Mucosa of stomach (tissue), 1 donor: ENCODE measurements at regions not wholly inside any gene's neighbourhood (a gene's known extent, or its start where the extent isn't known, plus 50 kb on each side); places are given as distances from the start of the nearest gene placed in this dataset.

Experiments used
- H3K27me3 ChIP-seq: one replicate; pipeline ENCODE4 v1.7.0; 2013; ENCODE audit warnings: mild to moderate bottlenecking, low read length; ENCODE audit not compliant: control insufficient read depth, insufficient read depth
- H3K36me3 ChIP-seq: one replicate; pipeline ENCODE4 v1.7.0; 2013; ENCODE audit warnings: low read length; ENCODE audit not compliant: control insufficient read depth, insufficient read depth
- H3K4me1 ChIP-seq: one replicate; pipeline ENCODE4 v1.7.0; 2013; ENCODE audit warnings: mild to moderate bottlenecking, low read length; ENCODE audit not compliant: control insufficient read depth, insufficient read depth
- H3K4me3 ChIP-seq: one replicate; pipeline ENCODE4 v1.7.0; 2013; ENCODE audit warnings: low read length
- H3K9ac ChIP-seq: one replicate; pipeline ENCODE4 v1.7.0; 2013; ENCODE audit warnings: mild to moderate bottlenecking, low read length, moderate library complexity
- H3K9me3 ChIP-seq: one replicate; pipeline ENCODE4 v1.7.0; 2013; ENCODE audit warnings: mild to moderate bottlenecking, low read length, moderate library complexity; ENCODE audit not compliant: control insufficient read depth
- donor health status: Pancreatic carcinoma.

DNA sequence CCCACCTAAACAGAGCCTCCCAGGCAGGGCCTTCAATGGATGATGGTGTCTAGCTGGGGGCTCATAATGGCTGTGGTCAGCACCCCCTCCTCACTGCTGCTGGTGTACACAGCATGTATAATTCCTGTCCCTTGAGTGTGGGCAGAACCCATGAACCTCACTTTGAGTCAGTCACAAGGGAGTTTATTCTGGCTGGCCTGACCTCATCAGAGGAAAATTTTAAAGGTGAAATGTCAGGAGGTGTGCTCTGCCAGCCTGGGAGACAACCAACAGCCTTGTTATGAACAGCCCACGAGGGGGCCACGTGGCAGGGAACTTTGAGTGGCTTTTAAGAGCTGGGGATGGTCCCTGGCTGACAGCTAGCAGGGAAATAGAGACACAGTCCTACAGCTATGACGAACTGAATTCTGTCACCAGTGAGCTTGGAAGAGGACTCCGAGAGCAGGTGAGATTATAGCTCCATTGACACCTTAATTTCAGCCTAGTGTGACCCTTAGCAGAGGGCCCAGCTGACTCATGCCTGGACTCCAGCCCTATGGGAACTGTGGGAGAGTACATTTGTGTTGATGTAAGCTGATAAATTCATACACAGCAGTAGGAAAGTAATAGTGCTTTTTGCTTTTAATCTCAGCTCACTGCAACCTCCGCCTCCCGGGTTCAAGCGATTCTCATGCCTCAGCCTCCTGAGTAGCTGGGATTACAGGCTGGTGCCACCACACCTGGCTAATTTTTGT is 73.5 kb upstream of the RUNX3 start:
- Histone ChIP-seq H3K4me1 (no peaks in the 10 kb centered on the region), H3K9me3 (no peaks in the 10 kb centered on the region), H3K4me3 (no peak overlapping the region), H3K27me3 (peaks cover 31% of the 10 kb centered on the region), H3K9ac (no peak overlapping the region), H3K36me3 (no peaks in the 10 kb centered on the region)

DNA sequence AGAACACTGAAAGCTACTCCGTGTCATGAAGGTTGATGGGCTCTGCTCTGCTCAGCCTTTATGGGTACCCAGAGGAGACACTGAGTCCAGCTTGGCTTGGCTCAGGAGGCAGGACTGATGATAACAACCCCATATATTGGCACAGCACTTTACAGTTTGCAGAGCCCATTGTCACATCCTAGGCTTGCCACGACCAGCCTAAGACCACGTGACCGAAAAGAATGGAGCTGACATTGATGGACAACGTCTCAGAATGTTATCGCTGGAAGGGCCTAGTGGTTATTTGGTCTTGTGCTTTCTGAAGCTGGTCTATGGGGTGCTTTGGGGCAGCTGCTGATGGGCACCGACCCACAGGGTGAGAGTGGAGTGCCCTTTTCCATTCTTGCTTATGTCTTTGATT is 72.9 kb upstream of the RUNX3 start:
- Histone ChIP-seq H3K4me3 (no peak overlapping the region), H3K9ac (no peak overlapping the region), H3K36me3 (no peaks in the 10 kb centered on the region), H3K27me3 (peaks cover 27% of the 10 kb centered on the region), H3K4me1 (no peaks in the 10 kb centered on the region), H3K9me3 (no peaks in the 10 kb centered on the region)

DNA sequence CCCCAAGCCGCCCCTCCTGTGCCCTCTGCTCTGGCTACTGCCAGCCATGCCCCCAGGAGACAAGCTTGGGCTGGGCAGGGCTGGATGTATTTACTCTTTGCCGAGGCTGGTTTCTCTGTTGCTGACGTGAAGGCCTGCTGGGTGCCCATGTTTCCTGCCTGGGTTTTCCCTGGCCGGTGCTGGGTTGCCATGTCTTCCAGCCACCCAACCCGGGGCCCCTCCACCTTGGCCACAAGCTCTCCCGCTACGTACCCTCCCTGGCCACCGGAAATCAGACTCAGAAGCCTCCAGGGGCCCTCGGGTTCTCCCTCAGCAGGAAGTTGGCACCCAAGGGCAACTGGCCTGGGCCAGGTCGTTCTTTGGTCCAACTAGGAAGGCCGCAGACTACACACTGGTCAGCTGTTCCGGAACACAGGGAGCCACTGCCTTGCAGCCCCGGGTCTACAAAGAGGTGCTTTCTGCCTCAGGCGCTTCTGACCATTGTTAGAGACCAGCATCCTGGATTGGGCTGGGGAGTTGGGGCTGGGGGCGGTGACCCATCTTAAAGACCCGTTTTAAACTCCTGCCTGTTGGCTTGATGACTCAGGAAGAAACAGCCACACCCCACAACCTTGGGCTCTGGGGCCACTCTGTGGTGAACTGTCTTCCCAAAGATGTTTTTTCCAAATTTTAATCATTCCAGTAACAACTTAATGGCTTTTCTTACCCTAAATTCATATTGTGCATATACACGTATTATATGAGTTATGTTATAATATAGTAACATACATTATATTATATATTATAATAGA is 71.2 kb upstream of the RUNX3 start:
- Histone ChIP-seq H3K9me3 (no peaks in the 10 kb centered on the region), H3K27me3 (peaks cover 11% of the 10 kb centered on the region), H3K4me3 (no peak overlapping the region), H3K36me3 (no peaks in the 10 kb centered on the region), H3K4me1 (no peaks in the 10 kb centered on the region), H3K9ac (no peak overlapping the region)

DNA sequence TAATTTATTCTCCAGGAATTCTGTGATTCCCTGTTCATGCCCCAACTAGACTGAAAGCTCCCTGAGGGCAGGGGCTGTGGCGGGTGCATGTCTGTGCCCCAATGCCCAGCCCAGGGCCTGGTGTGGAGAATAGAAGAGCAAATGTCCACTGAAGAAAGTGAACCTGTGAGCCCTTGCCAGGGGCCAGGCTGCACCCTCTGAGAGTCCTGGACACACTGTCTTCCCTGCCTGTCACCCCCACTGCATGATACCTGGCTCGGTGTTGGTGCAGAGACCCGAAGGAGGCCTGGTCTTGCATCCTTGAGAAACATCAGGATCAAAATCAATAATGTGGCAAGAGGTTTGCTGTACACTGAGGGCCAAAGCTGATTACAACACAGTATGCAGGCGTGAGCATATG is 69.8 kb upstream of the RUNX3 start:
- no peaks in the 10 kb centered on the region for H3K9me3 ChIP-seq
- no peak overlapping the region for H3K9ac ChIP-seq
- H3K27me3 ChIP-seq: peaks cover under 1% of the 10 kb centered on the region
- no peaks in the 10 kb centered on the region for H3K4me1 ChIP-seq
- no peaks in the 10 kb centered on the region for H3K36me3 ChIP-seq
- no peak overlapping the region for H3K4me3 ChIP-seq

DNA sequence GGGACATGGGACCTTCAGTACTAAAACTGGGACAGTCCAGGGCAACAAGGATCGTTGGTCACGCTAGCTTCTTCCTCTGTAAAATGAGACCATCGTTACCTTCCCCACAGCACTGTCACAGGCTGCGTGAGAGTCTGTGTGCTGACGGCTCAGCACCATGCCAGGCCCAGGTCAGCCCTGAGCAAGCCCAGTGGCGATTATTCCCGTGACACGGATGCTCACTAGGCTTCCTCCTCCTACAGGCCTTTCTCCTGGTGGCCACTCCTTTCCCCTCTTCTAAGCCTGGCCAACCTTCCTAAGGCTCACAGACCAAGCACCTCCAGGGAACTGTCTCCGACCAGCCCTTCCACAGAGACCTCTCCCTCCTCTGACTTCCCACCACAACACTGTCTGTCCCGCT is 69.3 kb upstream of the RUNX3 start:
- H3K27me3 ChIP-seq: no peaks in the 10 kb centered on the region
- H3K4me3 ChIP-seq: no peak overlapping the region
- no peaks in the 10 kb centered on the region for H3K9me3 ChIP-seq
- H3K4me1 ChIP-seq: no peaks in the 10 kb centered on the region
- H3K9ac ChIP-seq: no peak overlapping the region
- no peaks in the 10 kb centered on the region for H3K36me3 ChIP-seq

DNA sequence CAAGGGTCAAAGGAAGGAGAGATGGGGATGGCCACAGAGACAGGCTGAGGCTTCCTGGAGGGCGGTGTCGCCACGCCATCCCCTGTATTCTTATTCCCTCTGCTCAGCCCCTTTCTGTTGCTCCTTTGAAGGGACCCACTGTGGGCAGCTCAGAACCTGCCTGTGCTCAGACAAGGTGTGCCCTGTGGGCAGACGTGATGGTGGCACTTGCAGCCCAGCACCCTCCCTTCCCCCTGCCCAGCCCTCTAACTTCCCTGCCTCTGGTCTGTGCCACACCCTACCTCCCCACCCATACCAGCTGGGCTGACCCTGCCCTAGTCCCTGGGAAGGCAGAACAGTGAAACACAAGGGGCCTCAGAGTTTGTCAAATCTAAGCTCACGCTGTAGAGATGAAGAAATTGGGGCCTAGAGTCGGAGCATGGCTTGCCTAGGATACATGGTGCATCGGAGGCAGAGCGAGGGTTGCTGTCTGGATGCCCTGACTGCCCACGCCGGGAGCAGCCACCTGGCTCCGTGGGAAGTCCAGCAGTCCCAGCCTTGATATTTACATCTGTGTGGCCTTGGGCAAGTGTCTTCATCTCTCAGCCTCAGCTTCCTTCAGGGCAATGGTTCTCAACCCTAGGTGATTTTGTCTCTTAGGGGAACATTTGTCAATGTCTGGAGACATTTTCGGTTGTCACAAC is 68.6 kb upstream of the RUNX3 start:
- Histone ChIP-seq H3K9ac (no peak overlapping the region), H3K4me3 (no peak overlapping the region), H3K36me3 (no peaks in the 10 kb centered on the region), H3K27me3 (no peaks in the 10 kb centered on the region), H3K4me1 (no peaks in the 10 kb centered on the region), H3K9me3 (no peaks in the 10 kb centered on the region)

DNA sequence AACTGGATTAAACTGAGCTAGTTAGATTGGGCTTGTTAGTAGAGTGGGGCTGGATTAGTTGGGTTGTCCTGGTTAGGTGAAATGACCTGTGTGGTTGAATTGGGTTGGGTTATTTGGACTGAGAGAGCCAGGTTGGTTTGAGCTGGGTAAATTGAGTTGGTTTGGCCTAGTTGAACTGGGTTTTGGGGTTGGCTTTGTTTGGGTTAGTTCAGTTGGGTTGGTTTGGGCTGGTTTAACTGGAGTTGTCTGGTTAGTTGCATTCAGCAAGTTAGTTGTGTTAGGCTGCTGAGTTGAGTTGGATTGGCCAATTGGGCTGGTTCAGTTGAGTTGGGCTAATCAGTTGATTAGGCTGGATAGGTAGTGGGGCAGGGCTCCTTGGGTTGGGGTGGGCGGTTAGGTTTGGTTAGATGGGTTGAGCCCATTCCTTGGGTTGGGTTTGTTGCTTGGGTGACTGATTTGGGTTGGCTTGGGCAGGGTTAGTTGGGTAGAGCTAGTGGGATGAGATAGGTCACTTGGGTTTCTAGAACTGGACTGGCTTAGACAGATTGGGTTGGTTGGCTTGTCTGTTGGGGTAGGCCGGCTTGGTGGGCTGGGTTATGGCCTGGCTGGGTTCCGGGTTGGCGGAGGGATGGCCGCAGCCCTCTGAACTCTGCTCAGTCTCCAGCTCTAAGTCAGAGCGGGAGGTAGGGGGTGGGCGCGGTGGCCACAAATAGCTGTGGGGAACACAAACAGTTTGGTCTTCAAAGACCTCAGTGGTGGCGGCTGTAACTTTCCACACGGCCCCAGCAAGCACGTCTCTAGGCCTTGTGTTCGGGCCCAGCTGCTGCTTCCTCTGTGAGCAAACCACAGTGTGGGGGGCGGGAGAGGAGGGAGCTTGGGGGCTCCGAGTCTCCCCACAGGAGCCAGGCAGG is 67.2 kb upstream of the RUNX3 start:
- Histone ChIP-seq H3K9ac (no peak overlapping the region), H3K4me1 (no peaks in the 10 kb centered on the region)

DNA sequence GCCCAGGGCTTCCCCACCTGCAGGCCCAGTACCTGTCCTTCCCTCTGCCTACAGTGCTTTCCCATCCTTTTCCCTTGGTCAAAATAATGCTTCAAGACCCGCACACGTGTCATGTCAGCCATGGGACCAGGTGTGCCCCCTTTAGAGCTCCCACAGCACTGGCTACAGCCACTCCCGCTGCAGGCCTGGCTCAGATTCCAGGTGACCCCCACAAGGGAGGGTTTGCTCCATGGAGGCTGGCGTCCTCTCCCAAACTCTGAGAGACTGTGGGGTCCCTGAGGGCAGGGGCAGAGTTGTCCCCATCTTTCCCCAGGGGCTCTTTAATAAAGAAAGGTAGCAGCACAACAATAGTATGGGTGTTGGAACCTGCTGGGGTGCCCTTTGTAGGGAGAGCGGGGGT is 66.4 kb upstream of the RUNX3 start:
- Histone ChIP-seq H3K4me3 (no peak overlapping the region), H3K36me3 (no peaks in the 10 kb centered on the region), H3K4me1 (no peaks in the 10 kb centered on the region), H3K9ac (no peak overlapping the region), H3K27me3 (no peaks in the 10 kb centered on the region), H3K9me3 (no peaks in the 10 kb centered on the region)

More for the DNA sequence above, 67.2 kb upstream of the RUNX3 start:
- no peaks in the 10 kb centered on the region for H3K36me3 ChIP-seq
- H3K9me3 ChIP-seq: no peaks in the 10 kb centered on the region
- no peak overlapping the region for H3K4me3 ChIP-seq
- H3K27me3 ChIP-seq: no peaks in the 10 kb centered on the region

DNA sequence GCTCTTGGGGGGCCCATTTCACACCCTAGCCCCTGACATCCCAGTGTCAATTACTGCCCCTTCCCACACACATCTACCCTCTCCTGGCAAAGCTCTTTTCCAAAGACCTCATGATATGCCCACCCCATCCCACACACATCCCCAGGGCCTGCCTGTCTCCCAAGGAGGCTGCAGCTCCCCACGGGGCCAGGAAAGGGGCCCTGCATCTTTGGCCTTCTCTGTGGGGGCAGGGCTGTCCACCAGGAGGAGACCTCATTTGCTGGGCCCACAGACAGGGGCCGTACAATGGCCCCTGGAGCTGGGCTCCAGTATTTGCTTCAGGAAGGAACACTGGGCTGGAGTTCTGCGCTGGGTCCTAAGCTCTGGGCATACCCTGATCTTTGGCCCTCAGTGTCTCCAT is 65.6 kb upstream of the RUNX3 start:
- Histone ChIP-seq H3K36me3 (no peaks in the 10 kb centered on the region), H3K9ac (no peak overlapping the region), H3K27me3 (no peaks in the 10 kb centered on the region), H3K9me3 (no peaks in the 10 kb centered on the region), H3K4me1 (no peaks in the 10 kb centered on the region), H3K4me3 (no peak overlapping the region)

DNA sequence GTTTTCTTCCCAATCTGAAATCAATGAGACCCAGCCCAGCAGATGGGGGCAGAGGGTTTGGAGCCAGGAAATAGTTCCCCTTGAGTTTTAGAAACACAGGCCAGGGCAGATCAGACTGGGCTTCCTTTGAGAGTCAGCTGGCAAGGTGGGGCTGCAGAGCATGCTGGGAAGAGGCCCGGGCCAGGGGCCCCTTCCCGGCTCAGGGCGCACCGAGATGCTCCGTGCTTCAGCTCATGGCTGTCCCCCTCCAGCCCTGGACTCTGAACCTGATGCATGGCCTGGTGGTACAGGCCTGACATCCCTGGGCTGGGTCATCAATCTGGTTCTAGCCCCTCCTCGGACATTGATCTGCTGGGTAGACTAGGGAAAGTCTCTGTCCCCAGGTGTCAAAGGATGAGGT is 65.1 kb upstream of the RUNX3 start:
- Histone ChIP-seq H3K4me3 (no peak overlapping the region), H3K36me3 (no peaks in the 10 kb centered on the region)

DNA sequence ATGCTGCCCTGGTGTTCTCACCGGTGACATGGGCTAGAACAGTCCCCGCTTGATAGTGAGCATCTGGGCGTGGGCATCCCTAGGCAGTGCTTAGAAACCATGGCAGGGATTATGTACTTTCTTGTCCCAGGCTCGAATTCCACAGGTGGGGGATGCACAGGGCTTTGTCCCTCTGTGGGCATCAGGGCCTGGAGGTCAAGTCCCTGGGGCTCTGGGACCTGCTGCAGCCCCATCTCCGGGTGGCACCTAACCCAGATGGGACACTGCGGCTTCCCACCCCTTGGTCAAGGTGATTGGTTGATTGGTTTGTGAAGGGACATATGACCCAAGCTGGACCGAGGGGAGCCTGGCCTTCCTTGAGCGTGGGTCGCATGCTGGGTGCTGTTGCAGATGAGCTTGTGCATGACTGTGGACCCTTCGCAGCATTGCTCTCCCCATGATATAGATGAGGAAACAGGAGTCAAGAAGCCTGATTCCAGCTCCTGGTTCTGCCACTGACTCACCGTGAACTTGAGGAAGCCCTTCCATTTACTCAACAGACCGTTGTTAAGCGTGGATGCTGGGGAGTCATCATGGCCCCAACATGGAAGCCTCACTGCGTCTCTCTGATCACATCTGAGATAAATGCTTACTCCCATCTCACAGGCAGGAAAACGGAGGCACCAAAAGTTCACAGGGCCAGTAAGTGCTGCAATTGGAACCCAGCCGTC is 64.0 kb upstream of the RUNX3 start:
- H3K27me3 ChIP-seq: peaks cover 3% of the 10 kb centered on the region
- no peaks in the 10 kb centered on the region for H3K9me3 ChIP-seq
- no peaks in the 10 kb centered on the region for H3K4me1 ChIP-seq
- H3K36me3 ChIP-seq: no peaks in the 10 kb centered on the region
- H3K9ac ChIP-seq: no peak overlapping the region
- no peak overlapping the region for H3K4me3 ChIP-seq

More for the DNA sequence above, 65.1 kb upstream of the RUNX3 start:
- no peak overlapping the region for H3K9ac ChIP-seq
- H3K27me3 ChIP-seq: no peaks in the 10 kb centered on the region
- no peaks in the 10 kb centered on the region for H3K4me1 ChIP-seq
- H3K9me3 ChIP-seq: no peaks in the 10 kb centered on the region
